Nephron (organoid): ENCODE measurements at regions not wholly inside any gene's neighbourhood (a gene's known extent, or its start where the extent isn't known, plus 50 kb on each side); places are given as distances from the start of the nearest gene placed in this dataset.

Experiments used
- H3K27ac Mint-ChIP-seq, 3 experiments: 2 replicates each; pipeline ENCODE4 v1.8.0; 2020; ENCODE audit warnings: mixed read lengths in 3 of 3, mild to moderate bottlenecking in 2 of 3, moderate library complexity in 1 of 3
- H3K27me3 Mint-ChIP-seq: 2 replicates; pipeline ENCODE4 v1.8.0; 2021; ENCODE audit warnings: low read depth, mild to moderate bottlenecking, moderate library complexity, mixed read lengths
- H3K36me3 Mint-ChIP-seq: 2 replicates; pipeline ENCODE4 v1.8.0; 2020; ENCODE audit warnings: low read depth, mixed read lengths
- H3K4me1 Mint-ChIP-seq: 2 replicates; pipeline ENCODE4 v1.8.0; 2020; ENCODE audit warnings: mixed read lengths
- H3K4me3 Mint-ChIP-seq, 3 experiments: 2 replicates each; pipeline ENCODE4 v1.8.0; 2020; ENCODE audit warnings: mild to moderate bottlenecking in 3 of 3, mixed read lengths in 3 of 3, moderate library complexity in 2 of 3
- H3K9me3 Mint-ChIP-seq: 2 replicates; pipeline ENCODE4 v1.8.0; 2020; ENCODE audit warnings: mixed read lengths
- CTCF ChIP-seq, 3 experiments: fragments of 200-600 bp; sonication (generic); IDR thresholded peaks; one replicate each; pipeline ENCODE4 v1.5.0; 2021; ENCODE audit warnings: antibody characterized with exemption in 3 of 3; ENCODE audit not compliant: unreplicated experiment in 3 of 3

DNA sequence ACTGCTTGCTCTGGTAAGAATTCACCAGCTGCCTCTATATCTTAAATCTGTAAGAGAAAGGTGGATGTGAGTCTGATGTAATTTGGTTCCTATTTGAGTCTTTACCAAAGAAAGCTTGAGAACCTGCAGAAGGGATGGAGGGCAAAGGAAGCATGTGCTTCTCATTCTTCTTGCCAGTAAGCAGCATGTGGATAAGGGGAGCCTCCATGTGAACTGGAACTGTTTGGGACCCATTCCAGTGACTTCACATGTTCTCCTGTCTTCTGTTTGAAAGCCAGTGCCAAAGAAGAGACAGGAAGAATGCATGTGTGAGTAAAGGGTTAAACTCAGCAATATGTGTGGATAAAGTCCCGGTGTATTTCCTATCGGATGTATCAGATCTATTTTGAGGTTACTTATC is 119.6 kb upstream of the ADGRL2 start:
- Mint-ChIP-seq H3K4me1 (peaks cover 52% of the 10 kb centered on the region), H3K9me3 (peaks cover 17% of the 10 kb centered on the region), H3K4me3 (peak overlapping the region in 2 of 3 experiments; percentile 1 to 43), H3K27ac (peak overlapping the region; percentile 27 to 85 (median 76)), H3K27me3 (no peaks in the 10 kb centered on the region), H3K36me3 (no peaks in the 10 kb centered on the region)
- no peak for TF ChIP-seq CTCF (IDR thresholded peaks at IDR 0.05; ENCODE audit: unreplicated experiment in 3 of 3)

- peaks cover 7% of the 10 kb centered on the region for H3K9me3 Mint-ChIP-seq
- no peaks in the 10 kb centered on the region for H3K27me3 Mint-ChIP-seq
- no peak for TF ChIP-seq CTCF (IDR thresholded peaks at IDR 0.05; ENCODE audit: unreplicated experiment in 3 of 3)
- H3K36me3 Mint-ChIP-seq, result no peaks in the 10 kb centered on the region
- peaks cover 52% of the 10 kb centered on the region for H3K4me1 Mint-ChIP-seq
- H3K4me3 Mint-ChIP-seq, result peak overlapping the region in 2 of 3 experiments; percentile 37 to 38
- peak overlapping the region; percentile 72 to 85 (median 79) for H3K27ac Mint-ChIP-seq
Observed at GRCh38 chr1:81679942-81680341, 120.8 kb upstream of the ADGRL2 start.

DNA sequence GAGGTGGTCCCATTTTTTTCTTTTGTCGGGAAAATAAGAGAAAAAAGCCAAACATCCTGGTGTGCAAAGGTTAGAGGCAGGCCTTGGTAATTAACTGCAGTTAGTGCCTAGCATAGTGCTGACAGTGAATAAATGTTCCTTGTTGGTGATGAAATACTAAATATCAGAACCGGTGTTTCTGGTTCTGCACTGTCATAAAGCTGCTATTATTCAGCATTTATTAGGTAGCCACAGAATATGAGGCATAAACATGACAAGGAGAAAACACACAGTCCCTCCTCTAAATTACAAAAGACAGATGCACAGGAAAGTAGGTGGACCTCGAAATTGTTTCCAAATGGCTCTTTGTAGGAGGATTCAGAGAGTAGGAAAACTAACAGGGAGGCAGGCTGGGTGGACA is 122.0 kb upstream of the ADGRL2 start:
- no peak for TF ChIP-seq CTCF (IDR thresholded peaks at IDR 0.05; ENCODE audit: unreplicated experiment in 3 of 3)
- Mint-ChIP-seq H3K9me3 (no peaks in the 10 kb centered on the region), H3K4me3 (no peak overlapping the region), H3K27me3 (no peaks in the 10 kb centered on the region), H3K36me3 (no peaks in the 10 kb centered on the region), H3K27ac (peak overlapping the region; percentile 48 to 55 (median 49)), H3K4me1 (peaks cover 47% of the 10 kb centered on the region)

DNA sequence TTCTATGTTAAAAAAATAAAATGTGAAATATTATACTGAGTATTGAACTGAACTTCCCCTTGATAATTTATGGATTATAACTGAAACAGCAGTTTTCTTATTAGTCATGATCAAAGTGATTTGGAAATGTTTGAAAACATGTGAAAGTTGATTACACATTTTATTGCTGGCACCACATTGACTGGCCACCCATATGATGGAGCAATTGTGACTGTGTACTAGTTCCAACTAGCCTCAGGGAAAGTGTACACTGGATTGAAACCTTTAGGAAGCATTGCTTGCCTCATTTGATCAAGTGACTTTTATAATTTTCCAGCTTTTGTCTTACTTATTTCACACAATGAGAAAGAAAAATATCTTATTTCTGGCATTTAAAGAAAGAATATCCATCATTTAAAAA is 128.0 kb upstream of the ADGRL2 start:
- no peak overlapping the region for H3K27ac Mint-ChIP-seq
- H3K4me1 Mint-ChIP-seq, result peaks cover 15% of the 10 kb centered on the region
- no peak for TF ChIP-seq CTCF (IDR thresholded peaks at IDR 0.05; ENCODE audit: unreplicated experiment in 3 of 3)
- H3K27me3 Mint-ChIP-seq, result no peaks in the 10 kb centered on the region
- H3K36me3 Mint-ChIP-seq, result no peaks in the 10 kb centered on the region
- no peaks in the 10 kb centered on the region for H3K9me3 Mint-ChIP-seq
- no peak overlapping the region for H3K4me3 Mint-ChIP-seq

DNA sequence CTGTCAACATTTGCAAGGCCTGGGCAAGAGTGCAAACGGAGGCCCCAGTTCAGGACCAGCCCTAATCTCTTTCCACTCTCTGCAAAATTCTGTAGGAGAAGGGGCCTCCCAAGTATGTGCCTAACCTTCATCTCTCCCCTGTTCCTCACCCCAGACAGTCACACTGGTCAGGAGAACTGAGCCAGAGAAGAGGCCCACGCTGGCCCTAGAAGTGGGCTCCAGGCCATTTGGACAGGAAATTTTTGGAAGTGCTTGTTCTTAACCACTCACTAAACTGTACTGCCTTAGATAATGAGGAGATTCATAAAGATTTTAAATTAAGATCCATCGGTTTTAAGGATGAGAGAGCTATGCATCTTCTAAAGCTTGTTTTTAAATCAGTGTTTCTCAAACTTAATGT is 129.7 kb upstream of the ADGRL2 start:
- no peak for TF ChIP-seq CTCF (IDR thresholded peaks at IDR 0.05; ENCODE audit: unreplicated experiment in 3 of 3)
- H3K27ac Mint-ChIP-seq, result peak overlapping the region in 2 of 3 experiments; percentile 80 to 88
- H3K36me3 Mint-ChIP-seq, result no peaks in the 10 kb centered on the region
- H3K27me3 Mint-ChIP-seq, result no peaks in the 10 kb centered on the region
- H3K9me3 Mint-ChIP-seq, result no peaks in the 10 kb centered on the region
- peaks cover 11% of the 10 kb centered on the region for H3K4me1 Mint-ChIP-seq
- H3K4me3 Mint-ChIP-seq, result no peak overlapping the region

GRCh38 chr1:81670286-81670685 is 130.4 kb upstream of the ADGRL2 start:
- no peak for TF ChIP-seq CTCF (IDR thresholded peaks at IDR 0.05; ENCODE audit: unreplicated experiment in 3 of 3)
- no peaks in the 10 kb centered on the region for H3K36me3 Mint-ChIP-seq
- no peaks in the 10 kb centered on the region for H3K27me3 Mint-ChIP-seq

More at GRCh38 chr1:81670286-81670685, 130.4 kb upstream of the ADGRL2 start:
- Mint-ChIP-seq H3K4me3 (no peak overlapping the region), H3K4me1 (peaks cover 11% of the 10 kb centered on the region), H3K27ac (peak overlapping the region; percentile 14 to 80 (median 73)), H3K9me3 (no peaks in the 10 kb centered on the region)
